WTC11 (cell line): ENCODE measurements at regions not wholly inside any gene's neighbourhood (a gene's known extent, or its start where the extent isn't known, plus 50 kb on each side); places are given as distances from the start of the nearest gene placed in this dataset.
"Not testable (repeated sequence)": the region's sequence is repeated elsewhere in the genome, so short reads cannot be mapped to it uniquely, and the experiment has no call there.

Source experiments
- ATAC-seq: fragments of 200-7000 bp; cut with Tn5 transposase; 2 replicates; pipeline ENCODE4 v1.10.0; 2021; ENCODE audit warnings: mild to moderate bottlenecking, moderate library complexity
- CTCF ChIA-PET: fragments of 300-600 bp; sonication (Branson Sonifier 250); formaldehyde crosslinking; loops from one replicate; lab custom pipeline; 2021; ENCODE audit warnings: antibody characterized with exemption; lab: Charles Lee
- POLR2A ChIA-PET: fragments of 350-600 bp; sonication (Branson Sonifier 250); formaldehyde crosslinking; loops from one replicate; lab custom pipeline; 2021; ENCODE audit warnings: antibody characterized with exemption; lab: Charles Lee
- DNase-seq: peaks from one replicate; pipeline ENCODE4 v3.0.0; 2021; ENCODE audit warnings: low spot score
- H3K27ac Mint-ChIP-seq: 2 replicates; pipeline ENCODE4 v1.8.0; 2021; ENCODE audit warnings: mixed read lengths
- H3K27me3 Mint-ChIP-seq: 2 replicates; pipeline ENCODE4 v1.8.0; 2021; ENCODE audit warnings: low read depth, mild to moderate bottlenecking, moderate library complexity, mixed read lengths
- H3K36me3 Mint-ChIP-seq: 2 replicates; pipeline ENCODE4 v1.8.0; 2021; ENCODE audit warnings: mixed read lengths
- H3K4me1 Mint-ChIP-seq: 2 replicates; pipeline ENCODE4 v1.8.0; 2022; ENCODE audit warnings: mixed read lengths
- H3K4me3 Mint-ChIP-seq: 2 replicates; pipeline ENCODE4 v1.8.0; 2021; ENCODE audit warnings: mild to moderate bottlenecking, moderate library complexity, mixed read lengths
- H3K9me3 Mint-ChIP-seq: 2 replicates; pipeline ENCODE4 v1.8.0; 2021; ENCODE audit warnings: mixed read lengths
- ETV6 ChIP-seq: sonication (generic); formaldehyde crosslinking; IDR thresholded peaks from 2 replicates; pipeline ENCODE4 v1.8.1; 2022; ENCODE audit warnings: mild to moderate bottlenecking, missing genetic modification reagents
- GTF2I ChIP-seq: fragments of 250-450 bp; sonication (Bioruptor Pico); conservative IDR thresholded peaks from 2 replicates; pipeline ENCODE4 v1.4.0; 2021; ENCODE audit warnings: mild to moderate bottlenecking
- IRF2 ChIP-seq: sonication (generic); formaldehyde crosslinking; IDR thresholded peaks from 2 replicates; pipeline ENCODE4 v1.8.0; 2022; ENCODE audit warnings: low read depth, missing genetic modification reagents, borderline replicate concordance
- JAZF1 ChIP-seq: fragments of 250-450 bp; sonication (Bioruptor Pico); IDR thresholded peaks from 2 replicates; pipeline ENCODE4 v1.9.0; 2021; ENCODE audit warnings: moderate library complexity, mild to moderate bottlenecking, inconsistent platforms
- MYBL2 ChIP-seq: sonication (generic); formaldehyde crosslinking; IDR thresholded peaks from 2 replicates; pipeline ENCODE4 v1.8.1; 2023; ENCODE audit warnings: mild to moderate bottlenecking, moderate library complexity, missing genetic modification reagents
- PRRX2 ChIP-seq: fragments of 250-450 bp; sonication (Bioruptor Pico); IDR thresholded peaks from 2 replicates; pipeline ENCODE4 v1.8.0; 2021; ENCODE audit warnings: mild to moderate bottlenecking
- TCF7 ChIP-seq: sonication (generic); formaldehyde crosslinking; IDR thresholded peaks from 2 replicates; pipeline ENCODE4 v1.8.0; 2022; ENCODE audit warnings: mild to moderate bottlenecking, low read depth, missing genetic modification reagents, moderate library complexity
- TEAD1 ChIP-seq: sonication (generic); formaldehyde crosslinking; IDR thresholded peaks from 2 replicates; pipeline ENCODE4 v1.8.0; 2022; ENCODE audit warnings: mild to moderate bottlenecking, missing genetic modification reagents
- ZNF219 ChIP-seq: sonication (generic); formaldehyde crosslinking; IDR thresholded peaks from 2 replicates; pipeline ENCODE4 v1.8.0; 2023; ENCODE audit warnings: missing genetic modification reagents, mild to moderate bottlenecking, borderline replicate concordance
- ZNF263 ChIP-seq: sonication (generic); formaldehyde crosslinking; IDR thresholded peaks from 2 replicates; pipeline ENCODE4 v1.8.1; 2022; ENCODE audit warnings: low read depth, mild to moderate bottlenecking, moderate library complexity, missing genetic modification reagents
- ZNF396 ChIP-seq: fragments of 250-450 bp; sonication (Bioruptor Pico); IDR thresholded peaks from 2 replicates; pipeline ENCODE4 v1.8.0; 2021; ENCODE audit warnings: mild to moderate bottlenecking, moderate library complexity, borderline replicate concordance
- TF ChIP-seq, protein P1 (sequence below): sonication (generic); formaldehyde crosslinking; IDR thresholded peaks from 2 replicates; pipeline ENCODE4 v1.8.1; 2023; ENCODE audit warnings: mild to moderate bottlenecking, missing genetic modification reagents, moderate library complexity
- TF ChIP-seq, protein P2 (sequence below): fragments of 250-450 bp; sonication (Bioruptor Pico); IDR thresholded peaks from 2 replicates; pipeline ENCODE4 v1.9.0; 2021; ENCODE audit warnings: moderate library complexity, mild to moderate bottlenecking, inconsistent platforms, borderline replicate concordance
- TF ChIP-seq, protein P3 (sequence below): fragments of 250-450 bp; sonication (Bioruptor Pico); IDR thresholded peaks from 2 replicates; pipeline ENCODE4 v1.9.0; 2021; ENCODE audit warnings: mild to moderate bottlenecking, borderline replicate concordance
- TF ChIP-seq, protein P4 (sequence below): sonication (generic); formaldehyde crosslinking; IDR thresholded peaks from 2 replicates; pipeline ENCODE4 v1.8.0; 2022; ENCODE audit warnings: missing genetic modification reagents
- TF ChIP-seq, protein P5 (sequence below): sonication (generic); formaldehyde crosslinking; IDR thresholded peaks from 2 replicates; pipeline ENCODE4 v1.8.1; 2023; ENCODE audit warnings: mild to moderate bottlenecking, missing genetic modification reagents
- TF ChIP-seq, protein P6 (sequence below): sonication (generic); formaldehyde crosslinking; IDR thresholded peaks from 2 replicates; pipeline ENCODE4 v1.8.0; 2022; ENCODE audit warnings: mild to moderate bottlenecking, missing genetic modification reagents

DNA sequence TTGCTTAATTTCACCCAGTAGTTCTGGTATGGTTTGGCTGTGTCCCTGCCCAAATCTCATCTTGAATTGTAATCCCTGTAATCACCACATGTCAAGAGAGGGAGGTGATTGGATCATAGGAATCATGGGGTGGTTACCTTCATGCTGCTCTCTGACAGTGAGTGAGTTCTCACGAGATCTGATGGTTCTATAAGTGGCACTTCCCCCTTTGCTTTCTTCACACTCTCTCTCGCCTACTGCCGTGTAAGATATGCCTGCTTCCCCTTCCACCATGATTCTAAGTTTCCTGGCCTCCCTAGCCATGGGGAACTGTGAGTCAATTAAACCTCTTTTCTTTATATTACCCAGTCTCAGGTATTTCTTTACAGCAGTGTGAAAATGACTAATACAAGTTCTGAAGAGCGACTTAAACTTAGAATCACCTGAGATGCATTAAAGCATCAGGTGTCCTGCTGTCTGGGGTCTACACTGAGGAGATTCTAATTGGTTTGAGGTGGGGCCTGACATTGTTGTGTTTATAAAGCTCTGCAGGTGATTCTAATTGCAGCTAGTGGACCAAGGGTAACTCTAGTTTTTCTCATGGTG is 82.1 kb upstream of the DTNBP1 start:
- peaks cover 31% of the 10 kb centered on the region for H3K9me3 Mint-ChIP-seq
- no peaks in the 10 kb centered on the region for H3K27me3 Mint-ChIP-seq
- H3K4me3 Mint-ChIP-seq, result peak overlapping the region; percentile 39
- DNase-seq (no peak), ATAC-seq (peak; percentile 84)
- ChIA-PET CTCF (interaction anchor here (0.8 to 1.2 kb wide), 3 partner anchors 53 to 1565 kb away, joined by 3 to 4 read pairs (median 3); no protein-coding TSS in a partner anchor), POLR2A (no interaction called here)
- TF ChIP-seq ETV6 (CRISPR knock-in tag), result 0 out of 2 replicates have a peak, but pooled peaks have one; percentile 22
- no peak for TF ChIP-seq IRF2 (CRISPR knock-in tag)
- TF ChIP-seq TCF7, result no peak
- TF ChIP-seq, protein P1, sequence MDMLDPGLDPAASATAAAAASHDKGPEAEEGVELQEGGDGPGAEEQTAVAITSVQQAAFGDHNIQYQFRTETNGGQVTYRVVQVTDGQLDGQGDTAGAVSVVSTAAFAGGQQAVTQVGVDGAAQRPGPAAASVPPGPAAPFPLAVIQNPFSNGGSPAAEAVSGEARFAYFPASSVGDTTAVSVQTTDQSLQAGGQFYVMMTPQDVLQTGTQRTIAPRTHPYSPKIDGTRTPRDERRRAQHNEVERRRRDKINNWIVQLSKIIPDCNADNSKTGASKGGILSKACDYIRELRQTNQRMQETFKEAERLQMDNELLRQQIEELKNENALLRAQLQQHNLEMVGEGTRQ, result peak; percentile 33; the same call in 1 of the 2 replicates
- no peak for TF ChIP-seq ZNF396 (CRISPR knock-in tag)
- no peak for TF ChIP-seq MYBL2
- TF ChIP-seq, protein P2, sequence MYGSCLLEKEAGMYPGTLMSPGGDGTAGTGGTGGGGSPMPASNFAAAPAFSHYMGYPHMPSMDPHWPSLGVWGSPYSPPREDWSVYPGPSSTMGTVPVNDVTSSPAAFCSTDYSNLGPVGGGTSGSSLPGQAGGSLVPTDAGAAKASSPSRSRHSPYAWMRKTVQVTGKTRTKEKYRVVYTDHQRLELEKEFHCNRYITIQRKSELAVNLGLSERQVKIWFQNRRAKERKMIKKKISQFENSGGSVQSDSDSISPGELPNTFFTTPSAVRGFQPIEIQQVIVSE, result no peak
- peak overlapping the region; percentile 76 for H3K27ac Mint-ChIP-seq
- H3K36me3 Mint-ChIP-seq, result peaks cover 13% of the 10 kb centered on the region
- peaks cover 23% of the 10 kb centered on the region for H3K4me1 Mint-ChIP-seq

DNA sequence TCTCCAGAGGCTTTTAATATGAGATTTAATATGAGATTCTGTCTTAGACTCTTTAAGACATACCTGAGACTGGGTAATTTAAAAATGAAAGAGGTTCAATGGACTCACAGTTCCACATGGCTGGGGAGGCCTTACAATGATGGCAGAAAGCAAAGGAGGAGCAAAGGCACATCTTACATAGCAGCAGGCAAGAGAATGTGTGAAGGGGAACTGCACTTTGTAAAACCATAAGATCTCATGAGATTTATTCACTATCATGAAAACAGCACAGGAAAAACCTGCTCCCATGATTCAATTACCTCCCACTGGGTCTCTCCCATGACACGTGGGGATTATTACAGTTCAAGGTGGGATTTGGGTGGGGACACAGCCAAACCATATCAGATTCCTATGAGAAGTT is 79.2 kb upstream of the DTNBP1 start:
- Mint-ChIP-seq H3K36me3 (peaks cover 18% of the 10 kb centered on the region), H3K4me1 (peaks cover 26% of the 10 kb centered on the region), H3K9me3 (peaks cover 38% of the 10 kb centered on the region)
- ATAC-seq, H3K27me3 Mint-ChIP-seq, CTCF ChIA-PET, DNase-seq, H3K27ac Mint-ChIP-seq, POLR2A ChIA-PET, H3K4me3 Mint-ChIP-seq: not testable (repeated sequence)

DNA sequence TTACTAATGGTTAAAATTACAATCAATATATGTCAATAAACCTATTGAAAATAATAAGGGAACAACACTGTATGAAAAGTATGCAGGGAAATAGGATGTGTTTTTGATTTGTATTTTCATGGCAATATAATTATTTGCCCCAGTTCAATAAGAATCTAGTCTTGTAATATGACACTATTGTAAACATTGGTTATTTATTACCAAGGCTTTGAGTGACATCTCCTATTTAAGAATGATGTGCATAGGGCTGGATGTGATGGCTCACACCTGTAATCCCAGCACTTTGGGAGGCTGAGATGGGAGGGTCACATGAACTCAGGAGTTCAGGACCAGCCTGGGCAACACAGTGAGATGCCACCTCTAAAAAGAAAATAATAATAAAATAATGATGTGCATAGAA is 78.6 kb upstream of the DTNBP1 start:
- Mint-ChIP-seq H3K4me1 (peaks cover 24% of the 10 kb centered on the region), H3K27ac (no peak overlapping the region), H3K36me3 (peaks cover 18% of the 10 kb centered on the region)
- POLR2A ChIA-PET, result no interaction called here
- TF ChIP-seq ZNF396 (CRISPR knock-in tag), result no peak
- TF ChIP-seq, all 79 proteins: peak for 0
- DNase-seq (no peak), ATAC-seq (no peak)
- Mint-ChIP-seq H3K4me3 (no peak overlapping the region), H3K9me3 (peaks cover 38% of the 10 kb centered on the region), H3K27me3 (no peaks in the 10 kb centered on the region)
- CTCF ChIA-PET, result no interaction called here

DNA sequence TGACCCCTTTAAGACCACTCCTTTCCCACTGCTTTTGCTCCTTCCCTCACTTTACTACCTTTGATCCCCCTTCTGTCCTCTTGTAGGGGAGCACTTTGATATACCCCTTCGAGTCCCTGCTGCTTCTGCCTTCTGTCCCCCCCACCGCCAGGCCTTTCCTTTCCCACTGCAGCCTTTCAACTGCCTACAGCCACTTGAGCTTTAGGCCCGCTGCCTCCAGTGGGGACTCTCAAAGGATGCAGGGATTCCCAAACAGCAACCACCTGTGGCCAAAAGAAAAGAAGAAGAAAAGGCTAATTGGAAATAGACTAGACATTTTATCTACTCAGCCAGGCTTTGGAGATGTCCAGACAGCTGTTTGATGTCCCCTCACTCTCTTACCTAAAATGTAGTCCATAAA is 77.0 kb upstream of the DTNBP1 start:
- peaks cover 32% of the 10 kb centered on the region for H3K9me3 Mint-ChIP-seq
- DNase-seq (peak; percentile 26), ATAC-seq (peak; percentile 22; the same call in 1 of the 2 replicates)
- ChIA-PET POLR2A (no interaction called here), CTCF (interaction anchor here (0.7 to 0.8 kb wide), 3 partner anchors 12 to 444 kb away, joined by 3 to 4 read pairs (median 3); no protein-coding TSS in a partner anchor)
- H3K27me3 Mint-ChIP-seq, result no peaks in the 10 kb centered on the region
- no peak overlapping the region for H3K4me3 Mint-ChIP-seq
- peaks cover 18% of the 10 kb centered on the region for H3K36me3 Mint-ChIP-seq
- H3K4me1 Mint-ChIP-seq, result peaks cover 17% of the 10 kb centered on the region
- H3K27ac Mint-ChIP-seq, result no peak overlapping the region
- no peak for TF ChIP-seq ZNF219
- TF ChIP-seq, protein P3, sequence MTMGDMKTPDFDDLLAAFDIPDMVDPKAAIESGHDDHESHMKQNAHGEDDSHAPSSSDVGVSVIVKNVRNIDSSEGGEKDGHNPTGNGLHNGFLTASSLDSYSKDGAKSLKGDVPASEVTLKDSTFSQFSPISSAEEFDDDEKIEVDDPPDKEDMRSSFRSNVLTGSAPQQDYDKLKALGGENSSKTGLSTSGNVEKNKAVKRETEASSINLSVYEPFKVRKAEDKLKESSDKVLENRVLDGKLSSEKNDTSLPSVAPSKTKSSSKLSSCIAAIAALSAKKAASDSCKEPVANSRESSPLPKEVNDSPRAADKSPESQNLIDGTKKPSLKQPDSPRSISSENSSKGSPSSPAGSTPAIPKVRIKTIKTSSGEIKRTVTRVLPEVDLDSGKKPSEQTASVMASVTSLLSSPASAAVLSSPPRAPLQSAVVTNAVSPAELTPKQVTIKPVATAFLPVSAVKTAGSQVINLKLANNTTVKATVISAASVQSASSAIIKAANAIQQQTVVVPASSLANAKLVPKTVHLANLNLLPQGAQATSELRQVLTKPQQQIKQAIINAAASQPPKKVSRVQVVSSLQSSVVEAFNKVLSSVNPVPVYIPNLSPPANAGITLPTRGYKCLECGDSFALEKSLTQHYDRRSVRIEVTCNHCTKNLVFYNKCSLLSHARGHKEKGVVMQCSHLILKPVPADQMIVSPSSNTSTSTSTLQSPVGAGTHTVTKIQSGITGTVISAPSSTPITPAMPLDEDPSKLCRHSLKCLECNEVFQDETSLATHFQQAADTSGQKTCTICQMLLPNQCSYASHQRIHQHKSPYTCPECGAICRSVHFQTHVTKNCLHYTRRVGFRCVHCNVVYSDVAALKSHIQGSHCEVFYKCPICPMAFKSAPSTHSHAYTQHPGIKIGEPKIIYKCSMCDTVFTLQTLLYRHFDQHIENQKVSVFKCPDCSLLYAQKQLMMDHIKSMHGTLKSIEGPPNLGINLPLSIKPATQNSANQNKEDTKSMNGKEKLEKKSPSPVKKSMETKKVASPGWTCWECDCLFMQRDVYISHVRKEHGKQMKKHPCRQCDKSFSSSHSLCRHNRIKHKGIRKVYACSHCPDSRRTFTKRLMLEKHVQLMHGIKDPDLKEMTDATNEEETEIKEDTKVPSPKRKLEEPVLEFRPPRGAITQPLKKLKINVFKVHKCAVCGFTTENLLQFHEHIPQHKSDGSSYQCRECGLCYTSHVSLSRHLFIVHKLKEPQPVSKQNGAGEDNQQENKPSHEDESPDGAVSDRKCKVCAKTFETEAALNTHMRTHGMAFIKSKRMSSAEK, result no peak
- TF ChIP-seq JAZF1, result no peak
- no peak for TF ChIP-seq TEAD1 (CRISPR knock-in tag)
- TF ChIP-seq, protein P4, sequence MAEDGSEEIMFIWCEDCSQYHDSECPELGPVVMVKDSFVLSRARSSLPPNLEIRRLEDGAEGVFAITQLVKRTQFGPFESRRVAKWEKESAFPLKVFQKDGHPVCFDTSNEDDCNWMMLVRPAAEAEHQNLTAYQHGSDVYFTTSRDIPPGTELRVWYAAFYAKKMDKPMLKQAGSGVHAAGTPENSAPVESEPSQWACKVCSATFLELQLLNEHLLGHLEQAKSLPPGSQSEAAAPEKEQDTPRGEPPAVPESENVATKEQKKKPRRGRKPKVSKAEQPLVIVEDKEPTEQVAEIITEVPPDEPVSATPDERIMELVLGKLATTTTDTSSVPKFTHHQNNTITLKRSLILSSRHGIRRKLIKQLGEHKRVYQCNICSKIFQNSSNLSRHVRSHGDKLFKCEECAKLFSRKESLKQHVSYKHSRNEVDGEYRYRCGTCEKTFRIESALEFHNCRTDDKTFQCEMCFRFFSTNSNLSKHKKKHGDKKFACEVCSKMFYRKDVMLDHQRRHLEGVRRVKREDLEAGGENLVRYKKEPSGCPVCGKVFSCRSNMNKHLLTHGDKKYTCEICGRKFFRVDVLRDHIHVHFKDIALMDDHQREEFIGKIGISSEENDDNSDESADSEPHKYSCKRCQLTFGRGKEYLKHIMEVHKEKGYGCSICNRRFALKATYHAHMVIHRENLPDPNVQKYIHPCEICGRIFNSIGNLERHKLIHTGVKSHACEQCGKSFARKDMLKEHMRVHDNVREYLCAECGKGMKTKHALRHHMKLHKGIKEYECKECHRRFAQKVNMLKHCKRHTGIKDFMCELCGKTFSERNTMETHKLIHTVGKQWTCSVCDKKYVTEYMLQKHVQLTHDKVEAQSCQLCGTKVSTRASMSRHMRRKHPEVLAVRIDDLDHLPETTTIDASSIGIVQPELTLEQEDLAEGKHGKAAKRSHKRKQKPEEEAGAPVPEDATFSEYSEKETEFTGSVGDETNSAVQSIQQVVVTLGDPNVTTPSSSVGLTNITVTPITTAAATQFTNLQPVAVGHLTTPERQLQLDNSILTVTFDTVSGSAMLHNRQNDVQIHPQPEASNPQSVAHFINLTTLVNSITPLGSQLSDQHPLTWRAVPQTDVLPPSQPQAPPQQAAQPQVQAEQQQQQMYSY (CRISPR knock-in tag), result no peak
- TF ChIP-seq ZNF263 (CRISPR knock-in tag), result no peak
- TF ChIP-seq, protein P5, sequence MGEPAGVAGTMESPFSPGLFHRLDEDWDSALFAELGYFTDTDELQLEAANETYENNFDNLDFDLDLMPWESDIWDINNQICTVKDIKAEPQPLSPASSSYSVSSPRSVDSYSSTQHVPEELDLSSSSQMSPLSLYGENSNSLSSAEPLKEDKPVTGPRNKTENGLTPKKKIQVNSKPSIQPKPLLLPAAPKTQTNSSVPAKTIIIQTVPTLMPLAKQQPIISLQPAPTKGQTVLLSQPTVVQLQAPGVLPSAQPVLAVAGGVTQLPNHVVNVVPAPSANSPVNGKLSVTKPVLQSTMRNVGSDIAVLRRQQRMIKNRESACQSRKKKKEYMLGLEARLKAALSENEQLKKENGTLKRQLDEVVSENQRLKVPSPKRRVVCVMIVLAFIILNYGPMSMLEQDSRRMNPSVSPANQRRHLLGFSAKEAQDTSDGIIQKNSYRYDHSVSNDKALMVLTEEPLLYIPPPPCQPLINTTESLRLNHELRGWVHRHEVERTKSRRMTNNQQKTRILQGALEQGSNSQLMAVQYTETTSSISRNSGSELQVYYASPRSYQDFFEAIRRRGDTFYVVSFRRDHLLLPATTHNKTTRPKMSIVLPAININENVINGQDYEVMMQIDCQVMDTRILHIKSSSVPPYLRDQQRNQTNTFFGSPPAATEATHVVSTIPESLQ (CRISPR knock-in tag), result no peak
- TF ChIP-seq, protein P6, sequence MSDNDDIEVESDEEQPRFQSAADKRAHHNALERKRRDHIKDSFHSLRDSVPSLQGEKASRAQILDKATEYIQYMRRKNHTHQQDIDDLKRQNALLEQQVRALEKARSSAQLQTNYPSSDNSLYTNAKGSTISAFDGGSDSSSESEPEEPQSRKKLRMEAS, result no peak
- no peak for TF ChIP-seq PRRX2 (CRISPR knock-in tag)
- TF ChIP-seq GTF2I (CRISPR knock-in tag), result no peak
